Brain microvascular endothelial cell (primary cell): ENCODE measurements at regions not wholly inside any gene's neighbourhood (a gene's known extent, or its start where the extent isn't known, plus 50 kb on each side); places are given as distances from the start of the nearest gene placed in this dataset.

ENCODE experiments used
- DNase-seq: peaks from one replicate; pipeline ENCODE4 v3.0.0-alpha.2; 2020
- H3K27ac ChIP-seq: fragments of 250-450 bp; sonication (Bioruptor Pico); 2 replicates; pipeline ENCODE4 v1.5.1; 2020; ENCODE audit warnings: mild to moderate bottlenecking, moderate library complexity
- H3K27me3 ChIP-seq: fragments of 250-450 bp; sonication (Bioruptor Pico); replicated peaks from 2 replicates; pipeline ENCODE4 v1.5.1; 2020; ENCODE audit warnings: mild to moderate bottlenecking
- H3K36me3 ChIP-seq: fragments of 250-450 bp; sonication (Bioruptor Pico); replicated peaks from 2 replicates; pipeline ENCODE4 v1.5.1; 2020; ENCODE audit warnings: mild to moderate bottlenecking
- H3K4me3 ChIP-seq: 2 replicates; pipeline ENCODE4 v1.5.1; 2011; ENCODE audit warnings: low read depth, mild to moderate bottlenecking, control low read depth, low read length, moderate library complexity
- in situ Hi-C: cut with HindIII; loops from 2 replicates; pipeline ENCODE4 v1.10.0; 2017; ENCODE audit warnings: low sequenced_read_pairs, low pct_ligation_motif_present
- TF ChIP-seq, protein P1 (sequence below): IDR thresholded peaks from 2 replicates; pipeline ENCODE4 v1.5.1; 2011; ENCODE audit warnings: low read depth, mild to moderate bottlenecking, moderate library complexity, low read length, control low read depth, inconsistent platforms; ENCODE audit errors: missing control alignments

- in situ Hi-C loops: no loop called here
- Histone ChIP-seq H3K27me3 (no peaks in the 10 kb centered on the region), H3K36me3 (no peaks in the 10 kb centered on the region), H3K27ac (no peak overlapping the region), H3K4me3 (no peak overlapping the region)
- TF ChIP-seq, protein P1, sequence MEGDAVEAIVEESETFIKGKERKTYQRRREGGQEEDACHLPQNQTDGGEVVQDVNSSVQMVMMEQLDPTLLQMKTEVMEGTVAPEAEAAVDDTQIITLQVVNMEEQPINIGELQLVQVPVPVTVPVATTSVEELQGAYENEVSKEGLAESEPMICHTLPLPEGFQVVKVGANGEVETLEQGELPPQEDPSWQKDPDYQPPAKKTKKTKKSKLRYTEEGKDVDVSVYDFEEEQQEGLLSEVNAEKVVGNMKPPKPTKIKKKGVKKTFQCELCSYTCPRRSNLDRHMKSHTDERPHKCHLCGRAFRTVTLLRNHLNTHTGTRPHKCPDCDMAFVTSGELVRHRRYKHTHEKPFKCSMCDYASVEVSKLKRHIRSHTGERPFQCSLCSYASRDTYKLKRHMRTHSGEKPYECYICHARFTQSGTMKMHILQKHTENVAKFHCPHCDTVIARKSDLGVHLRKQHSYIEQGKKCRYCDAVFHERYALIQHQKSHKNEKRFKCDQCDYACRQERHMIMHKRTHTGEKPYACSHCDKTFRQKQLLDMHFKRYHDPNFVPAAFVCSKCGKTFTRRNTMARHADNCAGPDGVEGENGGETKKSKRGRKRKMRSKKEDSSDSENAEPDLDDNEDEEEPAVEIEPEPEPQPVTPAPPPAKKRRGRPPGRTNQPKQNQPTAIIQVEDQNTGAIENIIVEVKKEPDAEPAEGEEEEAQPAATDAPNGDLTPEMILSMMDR: no peak
- DNase-seq: no peak
These were observed 281.2 kb upstream of the DEFB112 start for GRCh38 chr6:50330963-50331362.

GRCh38 chr6:50333696-50334095, 284.0 kb upstream of the DEFB112 start:
- in situ Hi-C loops: no loop called here
- Histone ChIP-seq H3K27ac (no peak overlapping the region), H3K36me3 (no peaks in the 10 kb centered on the region), H3K4me3 (no peak overlapping the region), H3K27me3 (no peaks in the 10 kb centered on the region)
- TF ChIP-seq, protein P1: no peak
- DNase-seq: no peak

GRCh38 chr6:50337532-50338122, 287.9 kb upstream of the DEFB112 start:
- no peak for DNase-seq
- in situ Hi-C loops: no loop called here
- no peaks in the 10 kb centered on the region for H3K27me3 ChIP-seq
- no peak overlapping the region for H3K4me3 ChIP-seq
- no peak overlapping the region for H3K27ac ChIP-seq
- TF ChIP-seq, protein P1: no peak
- no peaks in the 10 kb centered on the region for H3K36me3 ChIP-seq

DNA sequence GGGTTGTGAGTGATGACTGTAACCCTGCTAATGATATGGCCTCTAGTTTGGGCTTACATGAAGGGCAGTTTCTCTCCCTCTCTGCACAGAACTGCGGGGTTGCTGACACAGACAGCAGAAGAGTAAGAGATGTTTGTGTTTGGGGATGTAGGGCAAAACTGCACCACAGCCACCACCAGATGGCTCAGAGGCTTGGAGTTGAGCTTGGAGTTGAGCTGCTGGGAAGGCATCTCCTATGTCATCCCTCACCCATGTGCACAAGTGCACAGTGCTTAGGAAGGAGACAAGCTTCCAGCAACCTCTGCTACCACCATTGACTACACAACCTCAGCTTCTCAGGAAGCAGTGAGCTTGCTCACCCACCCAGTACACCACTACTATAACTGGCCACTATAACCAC, 303.9 kb upstream of the DEFB112 start:
- DNase-seq: no peak
- Histone ChIP-seq H3K4me3 (no peak overlapping the region), H3K27ac (no peak overlapping the region), H3K36me3 (no peaks in the 10 kb centered on the region), H3K27me3 (no peaks in the 10 kb centered on the region)
- in situ Hi-C loops: no loop called here
- TF ChIP-seq, protein P1: no peak

DNA sequence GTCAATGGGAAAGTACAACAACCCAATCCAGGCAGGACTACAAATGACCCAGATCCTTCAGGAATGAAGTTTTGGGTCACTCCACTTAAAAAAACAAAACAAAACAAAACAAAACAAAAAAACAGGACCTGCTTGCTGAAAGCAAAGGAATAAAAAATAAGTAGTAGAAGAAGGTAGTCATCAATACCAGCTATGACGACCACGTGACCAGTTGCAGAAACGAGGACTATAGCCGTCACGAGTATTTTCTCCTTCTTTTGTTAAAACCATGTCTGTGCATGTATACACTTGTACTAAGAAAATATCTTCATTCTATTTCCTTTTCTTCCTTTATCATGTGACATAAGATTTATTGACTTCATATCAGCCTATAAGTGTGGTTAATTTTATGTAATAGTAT, 308.4 kb upstream of the DEFB112 start:
- Histone ChIP-seq H3K4me3 (no peak overlapping the region), H3K36me3 (no peaks in the 10 kb centered on the region), H3K27ac (no peak overlapping the region), H3K27me3 (no peaks in the 10 kb centered on the region)
- TF ChIP-seq, protein P1: no peak
- in situ Hi-C loops: no loop called here
- no peak for DNase-seq
